WI38 (cell line): ENCODE measurements at regions not wholly inside any gene's neighbourhood (a gene's known extent, or its start where the extent isn't known, plus 50 kb on each side); places are given as distances from the start of the nearest gene placed in this dataset.

ENCODE experiments used
- H3K4me3 ChIP-seq: 2 replicates; pipeline ENCODE4 v1.5.1; 2011; ENCODE audit warnings: low read depth, mild to moderate bottlenecking, control low read depth, low read length
- TF ChIP-seq, protein P1 (sequence below): IDR thresholded peaks from 2 replicates; pipeline ENCODE4 v1.5.1; 2012; ENCODE audit warnings: low read depth, mild to moderate bottlenecking, control low read depth, low read length

GRCh38 chr20:10800288-10800687, 126.5 kb upstream of the JAG1 start:
- TF ChIP-seq, protein P1, sequence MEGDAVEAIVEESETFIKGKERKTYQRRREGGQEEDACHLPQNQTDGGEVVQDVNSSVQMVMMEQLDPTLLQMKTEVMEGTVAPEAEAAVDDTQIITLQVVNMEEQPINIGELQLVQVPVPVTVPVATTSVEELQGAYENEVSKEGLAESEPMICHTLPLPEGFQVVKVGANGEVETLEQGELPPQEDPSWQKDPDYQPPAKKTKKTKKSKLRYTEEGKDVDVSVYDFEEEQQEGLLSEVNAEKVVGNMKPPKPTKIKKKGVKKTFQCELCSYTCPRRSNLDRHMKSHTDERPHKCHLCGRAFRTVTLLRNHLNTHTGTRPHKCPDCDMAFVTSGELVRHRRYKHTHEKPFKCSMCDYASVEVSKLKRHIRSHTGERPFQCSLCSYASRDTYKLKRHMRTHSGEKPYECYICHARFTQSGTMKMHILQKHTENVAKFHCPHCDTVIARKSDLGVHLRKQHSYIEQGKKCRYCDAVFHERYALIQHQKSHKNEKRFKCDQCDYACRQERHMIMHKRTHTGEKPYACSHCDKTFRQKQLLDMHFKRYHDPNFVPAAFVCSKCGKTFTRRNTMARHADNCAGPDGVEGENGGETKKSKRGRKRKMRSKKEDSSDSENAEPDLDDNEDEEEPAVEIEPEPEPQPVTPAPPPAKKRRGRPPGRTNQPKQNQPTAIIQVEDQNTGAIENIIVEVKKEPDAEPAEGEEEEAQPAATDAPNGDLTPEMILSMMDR: no peak
- H3K4me3 ChIP-seq: no peak overlapping the region

DNA sequence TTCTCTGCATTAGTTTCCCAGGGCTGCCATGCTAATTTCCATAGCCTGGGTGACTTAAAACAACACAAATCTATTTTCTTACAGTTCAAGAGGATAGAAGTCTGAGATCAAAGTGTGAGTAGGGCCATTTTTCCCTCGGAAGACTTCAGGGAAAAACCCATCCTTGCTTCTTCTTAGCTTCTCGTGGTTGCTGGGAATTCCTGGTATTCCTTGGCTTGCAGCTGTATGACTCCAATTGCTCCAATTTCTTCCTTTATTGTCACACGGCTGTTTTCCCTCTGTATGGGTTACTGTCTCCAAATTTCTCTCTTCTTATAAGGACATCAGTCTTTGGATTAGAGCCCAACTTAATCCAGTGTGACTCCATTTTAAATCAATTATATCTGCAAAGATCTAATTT, 128.4 kb upstream of the JAG1 start:
- TF ChIP-seq, protein P1: no peak
- no peak overlapping the region for H3K4me3 ChIP-seq

DNA sequence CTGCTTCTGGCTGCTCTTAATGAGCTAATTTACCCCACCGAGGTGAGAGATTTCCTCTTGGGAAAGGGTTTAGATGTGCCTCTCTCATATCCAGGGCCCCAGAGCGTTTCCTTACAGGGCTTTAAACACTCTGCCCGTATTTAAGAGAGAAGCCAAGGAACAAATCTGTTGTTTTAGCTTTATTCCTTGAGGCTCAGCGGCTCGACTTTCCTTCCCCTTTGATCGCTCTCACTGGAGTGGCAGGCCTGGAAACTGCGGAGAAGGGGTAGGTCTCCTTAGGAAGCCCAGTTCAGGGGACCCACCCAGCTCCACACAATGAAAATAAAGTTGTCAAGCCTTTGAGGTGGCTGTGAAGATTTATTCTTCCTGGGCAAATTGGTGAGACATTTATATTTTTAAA, 132.0 kb upstream of the JAG1 start:
- TF ChIP-seq, protein P1: no peak
- no peak overlapping the region for H3K4me3 ChIP-seq

DNA sequence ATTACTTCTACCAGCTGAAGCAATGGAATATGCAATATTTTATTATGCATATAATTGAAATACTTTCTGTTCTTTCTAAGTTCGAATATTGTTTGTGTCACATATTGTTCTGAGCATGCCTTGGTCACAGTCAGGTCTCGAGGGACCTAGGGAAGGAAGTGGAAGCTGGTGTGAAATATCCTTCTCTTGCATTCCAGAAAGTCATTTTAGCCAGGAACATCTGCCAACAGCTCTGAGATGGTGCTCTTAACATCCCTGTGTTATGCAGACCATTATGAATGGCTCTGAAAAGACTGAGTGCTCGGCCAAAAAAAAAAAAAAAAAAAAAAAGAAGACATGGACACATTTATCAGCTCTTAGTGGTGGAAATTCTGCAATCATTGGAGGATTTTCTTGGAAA, 132.7 kb upstream of the JAG1 start:
- H3K4me3 ChIP-seq: no peak overlapping the region
- TF ChIP-seq, protein P1: no peak

- TF ChIP-seq, protein P1: no peak
- H3K4me3 ChIP-seq: no peak overlapping the region
Measured at GRCh38 chr20:10807013-10807412, 133.2 kb upstream of the JAG1 start.

DNA sequence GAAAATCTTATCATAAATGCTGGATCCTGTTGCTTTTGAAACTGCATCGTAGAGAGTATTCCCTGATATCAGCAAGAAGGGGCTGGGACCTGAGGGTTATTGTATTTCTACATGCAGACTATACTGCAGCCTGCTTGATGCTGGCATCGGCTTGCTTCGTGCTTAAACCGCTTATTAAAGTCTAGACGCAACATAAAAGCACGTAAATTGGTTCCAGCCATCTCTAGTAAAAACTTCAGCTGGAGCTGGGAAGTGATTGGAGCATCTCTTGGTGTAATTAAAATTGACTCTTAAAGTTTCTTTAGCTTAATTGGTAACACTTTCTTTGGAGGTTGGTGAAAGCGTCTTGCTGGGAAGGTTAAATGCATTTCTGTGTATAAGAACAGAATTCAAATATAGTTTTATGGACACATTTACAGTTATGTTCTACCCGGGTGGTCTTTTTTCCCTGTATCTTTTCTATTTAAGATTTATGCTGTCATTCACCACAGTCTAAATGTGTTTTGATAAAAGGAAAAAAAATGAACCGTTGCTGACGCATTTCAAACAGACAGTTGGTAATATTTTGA, 139.0 kb upstream of the JAG1 start:
- TF ChIP-seq, protein P1: no peak
- no peak overlapping the region for H3K4me3 ChIP-seq

GRCh38 chr20:10823585-10823984, 149.8 kb upstream of the JAG1 start:
- TF ChIP-seq, protein P1: no peak

More at GRCh38 chr20:10823585-10823984, 149.8 kb upstream of the JAG1 start:
- no peak overlapping the region for H3K4me3 ChIP-seq
